Iris pigment epithelial cell (primary cell): ENCODE measurements at regions not wholly inside any gene's neighbourhood (a gene's known extent, or its start where the extent isn't known, plus 50 kb on each side); places are given as distances from the start of the nearest gene placed in this dataset.
"Not testable (repeated sequence)": the region's sequence is repeated elsewhere in the genome, so short reads cannot be mapped to it uniquely, and the experiment has no call there.

Source experiments
- DNase-seq: peaks from one replicate; pipeline ENCODE4 v3.0.0-alpha.2; 2011; ENCODE audit warnings: low read depth

DNA sequence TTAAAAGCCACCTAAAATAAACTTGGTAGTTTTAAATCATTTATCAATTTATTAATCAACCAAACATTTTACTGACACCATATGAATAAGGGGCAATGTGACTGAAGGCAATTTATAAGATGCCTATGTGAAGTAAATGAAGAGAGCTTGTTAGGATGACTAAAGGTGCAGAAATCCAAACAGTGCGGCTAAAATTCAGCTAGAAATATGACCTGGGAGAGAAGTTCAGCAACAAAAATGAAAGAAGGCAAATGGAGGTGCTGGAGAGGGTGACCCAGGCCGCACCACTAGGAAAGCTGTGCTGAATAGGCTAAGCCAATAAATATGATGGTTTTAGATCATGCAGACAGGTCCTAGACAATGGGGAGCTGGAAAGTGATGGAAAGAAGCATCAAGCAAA, 403.7 kb downstream of the BTG1 start:
- DNase-seq: peak; percentile 6

DNA sequence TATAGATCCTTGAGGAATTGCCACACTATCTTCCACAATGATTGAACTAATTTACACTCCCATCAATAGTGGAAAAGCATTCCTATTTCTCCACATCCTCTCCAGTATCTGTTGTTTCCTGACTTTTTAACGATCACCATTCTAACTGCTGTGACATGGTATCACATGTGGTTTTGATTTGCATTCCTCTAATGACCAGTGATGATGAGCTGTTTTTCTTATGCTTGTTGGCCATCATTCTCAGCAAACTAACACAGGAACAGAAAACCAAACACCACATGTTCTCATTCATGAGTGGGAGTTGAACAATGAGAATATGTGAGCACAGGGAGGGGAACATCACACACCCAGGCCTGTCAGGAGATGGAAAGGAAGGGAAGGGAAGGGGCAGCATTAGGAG, 411.8 kb downstream of the BTG1 start:
- DNase-seq: peak; percentile 3

DNA sequence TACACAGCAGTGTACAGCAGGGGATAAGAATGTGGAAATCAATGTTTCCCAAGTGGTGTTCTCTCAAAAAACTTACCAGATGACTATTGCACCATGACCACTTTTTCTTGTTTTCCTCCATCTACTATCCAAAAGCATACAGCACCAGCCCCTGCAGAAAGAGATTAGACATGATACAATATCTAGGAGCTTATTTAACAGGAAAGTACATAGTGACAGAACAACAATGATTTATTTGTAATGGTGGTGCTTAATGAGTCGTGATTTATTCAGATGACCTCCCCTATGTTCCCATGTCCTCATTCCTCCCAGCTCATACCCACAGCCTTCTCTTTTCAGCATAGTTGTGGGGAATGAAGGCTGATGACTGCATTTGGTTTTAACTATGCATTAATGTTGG, 413.6 kb downstream of the BTG1 start:
- DNase-seq: peak; percentile 54

DNA sequence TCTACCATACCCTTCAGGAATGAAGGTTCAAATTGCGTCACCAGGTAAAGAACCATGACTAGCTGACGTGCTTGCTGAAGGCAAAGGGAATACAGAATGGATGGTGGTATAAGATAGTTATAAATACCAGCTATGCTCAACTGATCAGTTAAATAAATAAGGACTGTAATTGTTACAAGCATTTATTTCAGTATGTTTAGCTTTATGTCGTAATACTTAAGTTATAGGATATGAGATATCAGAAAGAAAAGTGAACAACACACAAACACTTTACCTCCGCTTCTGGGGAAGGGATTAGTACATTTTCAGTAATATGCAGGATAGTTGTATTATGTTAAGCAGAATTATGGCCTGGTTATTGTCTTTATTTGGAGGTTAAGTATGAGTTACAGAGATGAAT, 416.1 kb downstream of the BTG1 start:
- no peak for DNase-seq

DNA sequence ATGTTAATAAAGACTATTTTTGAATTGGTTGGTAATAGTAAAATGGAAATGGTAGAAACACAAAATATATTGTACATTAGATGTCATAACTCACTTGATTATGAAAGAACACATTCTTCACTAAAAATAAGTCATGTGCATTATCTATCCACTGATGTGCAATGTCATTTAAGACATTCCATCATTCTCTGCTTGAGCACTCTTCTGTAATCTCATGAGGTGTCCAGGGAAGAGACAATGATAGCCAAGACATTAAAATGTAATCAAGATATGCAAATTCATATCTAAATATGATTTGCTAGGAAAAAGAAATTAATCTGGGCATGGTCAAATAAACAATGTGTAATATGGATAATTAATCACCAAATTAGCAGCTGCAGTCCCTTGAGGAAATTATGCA, 422.5 kb downstream of the BTG1 start:
- no peak for DNase-seq

DNA sequence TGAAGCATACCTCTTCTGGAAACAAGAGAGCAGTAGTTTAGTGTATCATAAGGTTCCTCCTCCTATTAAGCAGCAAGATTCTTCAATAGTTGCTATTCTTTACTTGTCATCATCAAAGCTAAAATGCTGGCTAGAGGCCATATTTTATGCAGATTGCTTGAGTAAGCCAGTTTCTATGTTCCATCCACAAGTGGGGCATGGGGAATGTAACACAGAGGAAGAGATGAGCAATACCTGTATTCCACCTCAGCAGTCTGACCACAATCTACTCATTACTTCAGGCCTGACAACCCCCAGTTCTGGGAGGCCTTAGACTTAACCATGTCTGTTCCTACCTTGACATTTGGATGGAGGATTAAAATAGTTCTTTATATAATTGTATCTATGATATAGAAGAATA, 423.6 kb downstream of the BTG1 start:
- DNase-seq: peak; percentile 50

DNA sequence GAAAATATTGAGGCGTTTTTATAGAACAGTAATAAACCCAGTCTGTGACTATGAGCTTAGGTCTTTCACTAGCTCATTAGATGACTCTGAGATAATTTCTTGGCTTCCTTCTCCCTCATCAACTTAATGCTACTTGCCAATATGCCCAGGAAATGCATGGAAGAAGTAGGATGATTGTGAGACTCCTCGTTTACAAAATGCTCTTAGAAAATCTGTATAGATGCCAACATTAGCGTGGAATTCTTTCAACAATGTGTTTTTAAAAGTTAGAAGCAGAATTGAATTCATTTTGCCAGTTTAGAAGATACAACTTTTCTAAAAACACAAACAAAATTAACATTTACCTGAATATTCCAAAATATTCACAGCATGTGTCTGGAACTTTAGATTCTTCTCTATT, 424.6 kb downstream of the BTG1 start:
- no peak for DNase-seq

DNA sequence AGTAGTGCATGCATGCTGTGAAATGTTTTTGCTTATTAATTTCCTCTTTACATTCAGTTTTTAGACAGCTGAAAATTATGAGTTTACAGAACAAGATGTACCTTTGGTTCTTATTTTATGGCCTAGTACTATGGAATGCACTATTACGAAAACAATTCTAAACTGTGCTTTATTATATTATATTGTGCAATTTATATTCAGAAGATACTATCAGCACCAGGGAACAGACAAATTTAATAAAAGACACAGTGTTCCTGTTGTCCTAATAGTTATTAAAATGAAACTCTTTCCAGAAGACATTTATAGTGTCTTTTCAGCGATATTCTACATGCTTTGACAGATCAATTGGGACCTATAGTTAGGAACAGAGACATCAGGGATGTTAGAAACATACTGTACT, 427.3 kb downstream of the BTG1 start:
- DNase-seq: peak; percentile 29

DNA sequence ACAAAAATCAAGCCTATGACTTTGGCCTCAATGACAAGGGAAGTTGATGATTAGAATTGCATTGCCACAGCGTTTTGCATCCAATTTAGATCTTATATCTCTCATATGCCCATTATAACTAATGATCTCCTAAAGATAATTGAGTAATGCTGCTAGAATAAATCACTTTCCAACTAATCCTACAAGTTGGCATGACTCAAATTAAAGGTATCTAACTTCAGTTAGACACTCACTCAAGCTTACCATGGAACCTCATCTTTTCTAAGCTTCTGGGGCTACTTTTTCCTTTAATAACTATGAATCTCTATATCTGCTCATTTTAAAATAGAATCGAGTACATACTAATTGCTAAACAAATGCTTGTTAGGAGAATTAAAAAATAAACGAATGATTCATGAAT, 427.8 kb downstream of the BTG1 start:
- DNase-seq: peak; percentile 2

DNA sequence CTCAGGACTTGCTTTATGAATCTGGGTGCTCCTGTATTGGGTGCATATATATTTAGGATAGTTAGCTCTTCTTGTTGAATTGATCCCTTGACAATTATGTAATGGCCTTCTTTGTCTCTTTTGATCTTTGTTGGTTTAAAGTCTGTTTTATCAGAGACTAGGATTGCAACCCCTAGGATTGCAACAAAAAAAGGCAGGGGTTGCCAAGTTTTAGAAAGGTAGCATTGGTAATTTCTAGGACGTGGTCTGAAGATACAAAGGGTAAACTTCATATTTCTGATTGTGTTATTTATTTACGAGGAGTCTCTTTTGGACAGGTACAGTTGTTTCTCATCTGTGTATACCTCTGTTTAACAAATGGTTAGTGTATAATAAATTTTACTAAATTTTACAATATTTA, 433.7 kb downstream of the BTG1 start:
- not testable (repeated sequence) for DNase-seq

DNA sequence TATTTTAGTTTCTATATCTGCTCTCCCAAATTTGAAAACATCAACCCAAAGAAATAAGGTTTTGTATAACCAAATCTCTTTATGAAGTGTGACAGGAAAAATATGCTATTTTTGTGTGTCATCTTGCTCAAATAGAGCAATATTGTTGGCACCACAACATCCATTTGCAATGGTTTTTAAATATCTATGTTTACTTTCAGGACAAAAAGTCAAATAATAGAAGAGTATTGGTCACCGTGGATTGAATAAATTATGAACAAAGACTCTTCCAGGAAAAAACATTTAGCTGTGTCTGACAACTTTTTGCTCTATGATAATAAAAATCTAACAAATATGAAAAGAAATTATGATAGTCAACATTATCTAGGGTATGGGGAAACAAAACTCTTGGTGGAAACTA, 439.2 kb downstream of the BTG1 start:
- no peak for DNase-seq

DNA sequence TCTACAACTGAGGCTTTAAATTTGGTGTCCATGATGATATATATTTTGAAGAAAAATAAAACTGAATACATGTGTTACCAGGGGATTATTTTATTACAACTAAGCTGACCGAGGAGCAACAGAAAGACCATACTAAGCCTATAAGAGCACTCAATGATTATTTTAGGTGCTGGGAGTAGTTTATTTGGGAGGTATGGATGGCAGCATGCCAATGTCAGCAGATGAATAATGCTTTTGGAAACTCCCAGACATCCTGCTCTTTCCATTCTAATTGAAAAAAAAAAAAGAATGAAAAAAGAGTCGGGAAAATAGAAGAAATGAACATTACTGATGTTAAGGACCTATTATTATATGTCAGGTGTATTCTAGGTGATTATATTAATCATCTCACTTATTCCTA, 441.2 kb downstream of the BTG1 start:
- DNase-seq: peak; percentile 58

DNA sequence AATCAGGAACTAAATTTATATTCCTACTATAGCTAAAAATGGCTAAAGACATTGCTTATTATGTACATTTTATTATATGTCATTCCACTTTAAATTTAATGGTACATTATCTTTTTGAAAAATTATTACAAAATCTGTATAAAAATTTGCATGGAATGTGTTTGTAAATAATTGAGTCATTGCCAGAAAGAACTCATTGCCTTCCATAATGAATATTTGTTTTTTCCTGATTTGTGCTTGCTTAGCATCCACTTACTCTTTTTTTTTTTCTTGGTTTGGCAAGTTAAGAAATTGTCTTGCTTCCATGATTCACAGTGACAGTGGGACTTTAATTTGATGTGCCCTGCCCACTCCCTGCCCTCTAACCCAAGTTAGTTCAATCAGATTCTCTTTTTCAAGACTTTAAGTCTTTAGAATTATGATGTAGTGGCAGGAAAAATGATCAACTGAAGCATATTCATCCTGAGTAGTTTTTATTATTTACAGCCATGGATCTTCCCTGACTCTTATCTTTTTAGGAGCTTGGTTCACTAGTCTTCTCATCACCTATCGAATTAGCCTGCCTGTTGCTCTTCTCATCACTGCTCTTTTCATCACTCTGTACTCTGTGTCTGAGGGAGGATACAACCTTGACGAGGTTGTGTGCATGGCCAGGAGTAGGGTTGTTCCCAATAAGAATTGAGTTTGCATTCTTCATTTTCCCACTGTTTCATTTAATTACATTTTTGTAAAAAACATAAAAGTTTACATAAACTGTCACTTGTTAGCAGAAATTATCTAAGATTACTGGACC, 442.0 kb downstream of the BTG1 start:
- no peak for DNase-seq

DNA sequence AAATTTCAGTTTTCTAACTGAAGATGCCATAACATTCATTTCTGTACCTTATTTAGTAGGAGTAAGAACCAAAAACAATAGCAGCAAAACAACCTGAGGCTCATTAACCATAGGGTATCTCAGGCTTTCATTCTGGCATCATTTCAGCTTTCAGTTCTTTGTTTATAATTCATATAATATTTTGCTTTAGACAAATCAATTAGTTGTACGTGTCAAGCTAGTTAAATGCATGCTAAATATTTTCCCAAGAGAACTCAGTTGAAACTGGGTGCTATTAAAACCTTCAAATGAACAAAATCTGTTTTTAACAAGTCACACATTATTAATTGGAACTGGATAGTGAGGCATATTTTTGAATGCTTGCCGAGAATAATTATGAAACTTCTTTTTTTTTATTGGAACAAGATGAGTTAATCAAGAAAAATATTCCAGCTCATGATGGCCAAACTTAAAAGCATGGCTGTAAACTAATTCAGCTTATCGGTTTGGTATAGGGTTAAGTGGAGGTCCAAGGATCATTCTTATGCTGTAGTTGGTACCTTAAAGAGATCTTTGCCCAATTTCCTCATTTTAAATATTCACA, 442.7 kb downstream of the BTG1 start:
- no peak for DNase-seq

DNA sequence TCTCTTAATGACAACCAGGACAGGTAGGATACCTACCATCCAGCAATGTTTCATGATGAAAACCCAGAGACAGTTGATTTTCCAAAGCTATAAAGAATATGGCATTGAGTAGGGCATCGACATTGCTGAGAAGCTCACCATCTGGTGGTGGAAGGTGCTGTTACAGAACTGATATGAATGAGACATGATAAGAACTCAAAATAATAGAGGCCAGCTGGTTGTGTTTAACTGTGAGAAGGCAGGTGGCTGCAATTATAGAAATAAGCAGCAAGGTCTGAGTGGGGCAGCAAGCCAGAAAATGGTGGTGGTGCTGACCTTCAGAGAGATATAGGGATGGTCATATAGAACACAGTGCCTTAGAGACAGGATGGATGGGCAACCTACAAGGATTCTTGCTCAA, 449.7 kb downstream of the BTG1 start:
- no peak for DNase-seq

DNA sequence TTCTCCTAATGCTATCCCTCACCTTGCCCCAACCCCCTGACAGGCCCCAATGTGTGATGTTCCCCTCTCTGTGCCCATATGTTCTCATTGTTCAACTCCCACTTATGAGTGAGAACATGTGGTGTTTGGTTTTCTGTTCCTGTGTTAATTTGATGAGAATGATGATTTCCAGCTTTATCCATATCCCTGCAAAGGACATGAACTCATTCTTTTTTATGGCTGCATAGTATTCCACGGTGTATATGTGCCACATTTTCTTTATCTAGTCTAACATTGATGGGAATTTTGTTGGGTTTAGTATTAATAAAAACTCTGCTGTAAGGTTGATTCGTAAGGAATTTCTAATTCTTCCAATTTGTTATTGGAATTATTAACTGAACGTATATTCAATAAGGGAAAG, 450.2 kb downstream of the BTG1 start:
- DNase-seq: not testable (repeated sequence)

DNA sequence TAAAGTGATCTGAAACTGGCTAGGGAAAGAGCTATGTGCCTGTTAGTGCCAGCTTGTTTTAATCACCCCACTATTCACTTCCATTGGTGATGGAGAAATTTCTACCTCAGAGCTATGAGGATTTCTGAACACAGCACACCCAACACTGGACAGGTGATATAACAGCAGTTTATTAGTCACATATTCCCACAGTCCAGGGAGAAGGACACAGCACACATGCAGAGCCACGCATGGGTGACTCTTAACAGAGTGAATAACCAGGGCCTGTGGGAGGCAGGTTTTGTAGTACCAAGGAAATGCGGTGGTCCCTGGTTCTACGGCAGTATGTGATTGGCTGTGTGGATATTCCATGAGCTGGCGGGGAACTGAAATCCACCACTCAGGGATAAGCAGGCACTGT, 455.1 kb downstream of the BTG1 start:
- no peak for DNase-seq

DNA sequence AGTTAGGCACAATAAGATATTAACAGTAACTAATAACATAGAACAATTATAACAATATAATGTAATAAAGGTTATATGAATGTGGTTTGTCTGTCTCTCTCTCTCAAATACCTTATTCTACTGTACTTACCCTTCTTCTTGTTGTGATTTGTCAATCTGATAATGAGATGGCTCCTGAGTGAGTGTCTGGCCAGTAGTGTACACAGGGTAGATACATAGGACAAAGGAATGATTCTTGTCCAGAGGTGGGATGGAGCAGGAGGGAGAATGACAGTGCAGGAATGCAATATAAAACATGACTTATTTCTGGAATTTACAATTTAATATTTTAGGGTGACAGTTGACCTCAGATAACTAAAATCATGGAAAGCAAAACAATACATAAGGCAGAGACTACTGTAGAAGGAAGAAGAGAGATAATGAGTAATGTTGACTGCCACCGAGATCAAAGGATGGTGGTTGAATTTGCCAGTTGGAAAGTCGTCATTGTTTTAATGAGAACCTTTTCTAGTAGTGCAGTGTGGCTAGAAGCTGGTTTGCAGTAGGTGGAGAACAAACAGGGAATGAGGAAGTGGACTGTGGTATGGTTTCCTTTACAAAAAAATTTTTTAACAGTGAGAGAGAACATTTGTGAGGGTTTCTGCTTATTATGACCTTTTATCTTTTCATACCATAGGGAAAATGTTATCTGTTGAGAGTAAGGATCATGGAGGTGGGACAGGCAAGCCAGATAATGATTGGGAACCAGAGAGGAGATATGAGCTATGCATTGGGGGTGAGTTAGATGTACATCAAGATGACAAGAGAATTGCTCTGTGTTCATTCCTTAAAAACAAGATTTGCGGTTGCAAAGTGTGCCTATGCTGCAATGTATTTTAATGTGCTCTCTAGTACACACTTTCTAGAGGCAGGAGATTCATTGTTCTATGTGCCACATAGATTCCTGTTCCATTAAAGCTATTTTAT, 458.3 kb downstream of the BTG1 start:
- no peak for DNase-seq

DNA sequence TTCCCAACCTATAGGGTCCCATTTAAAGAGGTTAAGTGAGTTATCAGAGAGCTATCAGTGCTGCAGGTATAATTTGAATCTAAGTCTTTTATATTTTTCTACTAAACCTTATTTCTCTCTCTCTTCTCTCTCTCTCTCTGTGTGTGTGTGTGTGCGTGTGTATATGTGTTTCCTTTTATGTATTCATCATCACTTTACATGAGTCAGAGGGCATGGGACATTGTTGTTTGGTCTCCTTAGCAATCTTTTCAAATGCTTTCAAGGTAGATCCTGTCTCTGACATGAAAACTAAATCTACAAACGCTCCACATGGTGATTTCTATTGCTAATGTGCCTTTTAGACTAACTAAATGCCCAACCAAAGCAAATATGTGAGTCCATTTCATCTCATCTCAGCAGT, 459.7 kb downstream of the BTG1 start:
- peak; percentile 52 for DNase-seq

DNA sequence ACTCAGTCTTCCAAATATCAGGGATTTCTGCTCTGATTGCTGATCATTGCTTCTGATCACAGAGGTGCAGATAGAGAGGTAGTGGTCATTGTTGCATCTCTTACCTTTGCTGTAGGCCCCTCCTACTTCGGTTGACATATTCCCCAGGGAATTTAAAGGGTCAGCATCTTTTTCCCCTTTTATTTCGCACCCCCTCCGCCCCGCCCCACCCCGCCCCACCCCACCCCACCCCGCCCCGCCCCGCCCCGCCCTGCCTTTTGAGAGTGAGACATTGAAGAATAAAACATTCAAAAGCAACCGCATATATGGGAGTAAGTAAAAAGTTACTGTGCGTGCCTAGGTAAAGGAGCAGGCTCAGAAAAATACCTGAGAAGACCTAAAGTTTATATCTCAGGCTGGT, 463.9 kb downstream of the BTG1 start:
- DNase-seq: no peak

DNA sequence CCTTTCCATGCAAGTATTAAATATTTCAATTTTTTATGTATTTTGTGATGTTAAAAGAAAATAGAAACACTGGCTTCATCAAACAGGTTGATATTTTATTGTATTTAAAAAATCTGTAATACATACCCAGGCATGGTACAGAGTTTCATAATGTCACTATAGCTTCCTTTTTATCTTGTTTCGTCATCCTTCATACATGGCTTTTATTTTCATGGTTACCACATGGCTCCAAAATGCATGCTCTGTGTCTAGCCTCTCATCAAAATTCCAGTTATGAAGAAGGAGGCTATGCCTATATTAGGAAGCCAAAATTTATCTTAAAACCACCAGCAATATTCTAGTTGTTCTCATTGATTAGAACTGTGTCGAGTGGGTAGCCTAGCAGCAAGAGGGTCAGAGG, 464.8 kb downstream of the BTG1 start:
- no peak for DNase-seq

DNA sequence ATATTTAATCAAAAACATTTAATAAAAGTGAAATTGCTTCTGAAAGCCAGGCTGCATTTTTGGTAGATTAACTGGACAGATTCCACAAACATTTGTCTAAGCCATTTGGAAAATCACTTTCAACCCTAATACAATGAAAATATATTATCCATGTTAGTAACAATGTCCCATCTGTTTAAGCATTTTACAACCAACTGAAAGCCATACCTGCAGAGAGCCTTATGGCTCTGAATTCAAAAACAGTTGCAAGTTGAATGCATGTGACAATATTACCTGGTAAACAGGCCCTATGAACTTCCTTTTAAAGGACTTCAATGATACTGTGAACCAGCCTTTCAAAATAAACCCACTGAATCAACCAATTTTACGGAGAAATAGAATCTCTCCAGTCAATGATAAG, 468.1 kb downstream of the BTG1 start:
- DNase-seq: no peak

DNA sequence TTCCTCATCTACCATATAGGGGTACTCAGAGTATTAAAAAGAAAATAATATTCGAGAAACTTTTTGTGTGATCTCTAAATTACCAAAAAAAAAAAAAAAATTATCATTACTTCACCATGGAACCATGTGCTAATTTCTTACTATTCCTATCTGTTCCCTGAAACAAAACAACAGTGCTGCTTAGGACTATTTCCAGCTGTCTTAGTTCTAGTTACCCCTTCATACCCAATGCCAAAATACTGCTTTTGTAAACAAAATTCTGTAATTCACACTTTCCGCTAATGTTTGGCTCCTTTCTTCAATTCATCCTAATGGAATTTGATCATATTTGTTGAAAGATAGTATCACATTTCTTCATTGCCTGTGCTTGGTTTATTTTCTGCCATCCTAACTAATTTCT, 470.2 kb downstream of the BTG1 start:
- no peak for DNase-seq
